HG03565 (cell line): ENCODE measurements at regions not wholly inside any gene's neighbourhood (a gene's known extent, or its start where the extent isn't known, plus 50 kb on each side); places are given as distances from the start of the nearest gene placed in this dataset.

Experiments
- ATAC-seq: cut with Tn5 transposase; IDR thresholded peaks from one replicate; pipeline ENCODE4 v1.9.1; 2021; ENCODE audit warnings: mild to moderate bottlenecking, moderate library complexity; ENCODE audit not compliant: unreplicated experiment

GRCh38 chr5:145222622-145223021, 612.5 kb downstream of the PRELID2 start:
- no peak for ATAC-seq

GRCh38 chr5:145221416-145221815, 613.7 kb downstream of the PRELID2 start:
- ATAC-seq: no peak

- no peak for ATAC-seq
These were observed 614.7 kb downstream of the PRELID2 start for GRCh38 chr5:145220481-145220880.

- no peak for ATAC-seq
These were observed 616.2 kb downstream of the PRELID2 start for GRCh38 chr5:145218982-145219381.

GRCh38 chr5:145218019-145218418, 617.1 kb downstream of the PRELID2 start:
- ATAC-seq: no peak

- ATAC-seq: no peak
These were observed 625.1 kb downstream of the PRELID2 start for GRCh38 chr5:145210020-145210419.

- ATAC-seq: no peak
These were observed 629.6 kb downstream of the PRELID2 start for GRCh38 chr5:145205546-145205945.

GRCh38 chr5:145204743-145205142, 630.4 kb downstream of the PRELID2 start:
- ATAC-seq: no peak

GRCh38 chr5:145203193-145203592, 631.9 kb downstream of the PRELID2 start:
- no peak for ATAC-seq

GRCh38 chr5:145198525-145199260, 636.4 kb downstream of the PRELID2 start:
- no peak for ATAC-seq

- ATAC-seq: no peak
These were observed 645.4 kb downstream of the PRELID2 start for GRCh38 chr5:145189746-145190145.

- no peak for ATAC-seq
These were observed 654.8 kb downstream of the PRELID2 start for GRCh38 chr5:145180371-145180770.

- ATAC-seq: no peak
These were observed 656.3 kb downstream of the PRELID2 start for GRCh38 chr5:145178641-145179523.

- ATAC-seq: no peak
These were observed 659.1 kb downstream of the PRELID2 start for GRCh38 chr5:145176041-145176440.

- ATAC-seq: no peak
These were observed 669.0 kb downstream of the PRELID2 start for GRCh38 chr5:145166110-145166509.

GRCh38 chr5:145163876-145164275, 671.3 kb downstream of the PRELID2 start:
- ATAC-seq: no peak

- ATAC-seq: no peak
These were observed 672.5 kb downstream of the PRELID2 start for GRCh38 chr5:145162626-145163025.

- no peak for ATAC-seq
These were observed 673.8 kb downstream of the PRELID2 start for GRCh38 chr5:145161391-145161790.

- ATAC-seq: no peak
These were observed 674.5 kb downstream of the PRELID2 start for GRCh38 chr5:145160679-145161078.

GRCh38 chr5:145158730-145159129, 676.4 kb downstream of the PRELID2 start:
- ATAC-seq: no peak

GRCh38 chr5:145157841-145158240, 677.3 kb downstream of the PRELID2 start:
- ATAC-seq: no peak

- no peak for ATAC-seq
These were observed 693.6 kb downstream of the PRELID2 start for GRCh38 chr5:145141534-145141933.
